ENCODE measurements at regions not wholly inside any gene's neighbourhood (a gene's known extent, or its start where the extent isn't known, plus 50 kb on each side); places are given as distances from the start of the nearest gene placed in this dataset.

DNA sequence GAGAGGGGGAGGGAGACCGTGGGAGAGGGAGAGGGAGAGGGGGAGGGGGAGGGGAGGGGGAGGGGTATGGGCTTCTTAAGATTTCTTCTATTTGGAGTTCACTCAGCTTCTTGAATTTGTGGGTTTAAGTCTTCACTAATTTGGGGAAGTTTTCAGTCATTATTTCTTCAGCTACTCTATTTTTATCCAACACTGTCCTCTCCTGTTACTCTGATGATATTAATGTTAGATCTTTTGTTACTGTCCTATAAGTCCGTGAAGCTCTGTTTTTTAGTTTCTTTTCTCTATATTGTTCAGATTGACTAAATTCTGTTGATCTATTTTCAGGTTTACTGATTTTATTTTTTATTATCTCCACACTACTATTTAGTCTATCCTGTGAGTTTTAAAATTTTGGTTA is 351.5 kb upstream of the TPM1 start:
- DNase-seq (ENCODE audit: low read depth in 3 of 3), result no peak

DNA sequence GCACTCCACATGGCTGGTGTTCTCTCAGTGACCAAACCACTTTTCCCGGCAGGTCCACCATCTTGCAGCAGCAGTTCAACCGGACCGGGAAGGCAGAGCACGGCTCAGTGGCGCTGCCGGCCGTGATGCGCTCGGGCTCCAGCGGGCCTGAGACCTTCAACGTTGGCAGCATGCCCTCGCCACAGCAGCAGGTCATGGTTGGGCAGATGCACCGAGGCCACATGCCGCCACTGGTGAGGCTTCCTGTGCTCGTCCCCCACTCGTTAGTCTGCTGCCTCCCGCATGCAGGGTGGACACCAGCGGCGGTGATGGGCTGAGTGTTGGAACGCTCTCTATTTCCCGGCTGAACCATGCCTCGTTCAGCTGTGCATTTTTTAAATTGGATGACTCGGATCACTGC is 344.9 kb upstream of the TPM1 start:
- no peak for DNase-seq (ENCODE audit: low read depth in 3 of 3)

DNA sequence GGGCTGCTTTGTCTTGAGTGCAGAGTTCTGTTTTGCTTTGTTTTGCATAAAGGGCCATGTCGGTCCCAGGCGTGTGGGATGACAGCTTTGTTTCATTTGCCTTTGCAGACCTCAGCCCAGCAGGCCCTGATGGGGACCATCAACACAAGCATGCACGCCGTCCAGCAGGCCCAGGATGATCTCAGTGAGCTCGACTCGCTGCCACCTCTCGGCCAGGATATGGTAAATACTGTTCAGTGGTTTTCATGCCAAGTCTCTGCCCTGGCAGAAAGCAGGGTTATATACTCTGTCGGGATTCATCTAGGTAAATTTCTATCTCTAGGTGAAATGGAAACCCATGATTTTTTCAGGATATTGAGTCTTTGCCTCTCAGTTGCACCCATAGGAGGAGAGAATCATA is 343.9 kb upstream of the TPM1 start:
- no peak for DNase-seq (ENCODE audit: low read depth in 3 of 3)

DNA sequence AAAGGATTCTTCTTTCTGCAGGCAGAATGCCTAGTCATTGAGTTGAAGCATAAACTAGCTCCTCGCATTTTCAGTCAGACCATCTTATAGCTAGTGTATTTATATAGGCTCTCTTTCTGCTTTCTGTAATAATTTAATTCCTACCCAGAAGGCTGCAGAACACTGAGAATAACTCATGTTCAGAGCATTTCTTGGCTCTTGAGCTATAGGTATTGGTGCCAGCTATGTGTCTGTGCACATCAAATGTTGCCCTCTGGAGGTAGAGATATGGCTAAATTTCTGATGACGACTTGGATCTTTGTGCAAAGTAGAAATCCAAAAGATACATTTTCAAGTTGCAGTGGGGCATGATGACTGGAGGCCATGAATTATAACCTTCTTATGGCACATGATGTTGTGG is 336.2 kb upstream of the TPM1 start:
- no peak for DNase-seq (ENCODE audit: low read depth in 3 of 3)

DNA sequence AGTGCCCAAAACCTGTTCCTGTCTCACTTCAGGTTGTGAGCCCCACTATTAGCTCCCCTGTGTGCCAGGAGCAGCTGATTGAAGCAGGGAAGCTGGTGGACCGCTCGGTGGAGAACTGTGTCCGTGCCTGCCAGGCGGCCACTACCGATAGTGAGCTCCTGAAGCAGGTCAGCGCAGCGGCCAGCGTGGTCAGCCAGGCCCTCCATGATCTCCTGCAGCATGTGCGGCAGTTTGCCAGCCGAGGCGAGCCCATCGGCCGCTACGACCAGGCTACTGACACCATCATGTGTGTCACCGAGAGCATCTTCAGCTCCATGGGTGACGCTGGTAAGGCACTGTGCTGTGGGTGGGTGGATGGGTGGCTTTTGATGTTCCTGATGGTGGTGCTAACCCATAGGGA is 334.1 kb upstream of the TPM1 start:
- DNase-seq (ENCODE audit: low read depth in 3 of 3), result no peak

DNA sequence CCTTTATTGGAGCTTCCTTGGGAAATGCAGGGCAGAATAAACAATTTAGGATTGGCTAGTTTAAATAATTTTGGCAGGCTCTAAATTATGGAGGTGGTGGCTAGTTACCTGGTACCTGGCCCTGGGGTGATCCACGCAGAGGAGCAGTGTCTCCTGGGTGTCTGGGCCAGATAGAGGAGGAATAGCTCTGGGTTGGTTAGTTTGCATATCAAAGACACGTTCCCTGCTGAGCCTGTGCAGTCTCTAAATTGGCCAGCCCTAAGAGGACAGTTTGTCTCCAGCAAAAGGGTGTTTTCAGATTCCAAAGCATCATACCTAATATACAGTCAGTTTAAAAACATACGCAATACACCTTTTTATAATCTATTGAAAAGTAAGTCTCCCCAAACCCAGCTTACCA is 333.3 kb upstream of the TPM1 start:
- DNase-seq (ENCODE audit: low read depth in 3 of 3), result no peak

DNA sequence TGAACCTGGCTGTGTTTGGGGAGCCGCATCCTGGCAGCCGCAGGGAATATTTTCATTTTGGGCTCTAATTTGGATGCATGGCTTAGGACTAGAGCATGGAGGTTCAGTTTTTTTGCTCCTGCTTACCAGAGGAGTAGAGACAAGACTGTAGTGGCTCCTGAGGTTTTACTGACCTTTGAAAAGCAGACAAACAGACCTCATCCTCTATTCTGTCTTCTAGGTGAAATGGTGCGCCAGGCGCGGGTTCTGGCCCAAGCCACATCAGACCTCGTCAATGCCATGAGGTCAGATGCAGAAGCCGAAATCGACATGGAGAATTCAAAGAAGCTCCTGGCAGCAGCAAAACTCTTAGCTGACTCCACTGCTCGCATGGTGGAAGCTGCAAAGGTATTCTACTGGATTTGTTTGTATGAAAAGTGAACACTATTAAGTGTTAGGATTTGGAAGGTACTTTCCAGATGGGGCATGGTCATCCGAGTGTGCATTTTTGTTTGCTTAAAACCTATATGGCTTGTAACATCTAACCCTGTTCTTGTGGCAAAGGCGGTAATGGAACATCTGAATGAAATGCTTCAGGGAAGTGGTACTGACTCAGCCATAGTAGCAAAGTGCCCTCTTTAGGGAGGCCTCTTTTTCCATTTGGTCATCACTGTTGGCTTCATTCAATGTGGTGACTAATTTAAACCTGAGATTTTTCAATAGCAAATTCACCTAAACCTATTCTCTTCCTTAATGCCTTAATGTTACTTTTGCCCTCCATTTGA is 330.7 kb upstream of the TPM1 start:
- DNase-seq (ENCODE audit: low read depth in 3 of 3), result peak in 2 of 3 donors; percentile 22 to 25

DNA sequence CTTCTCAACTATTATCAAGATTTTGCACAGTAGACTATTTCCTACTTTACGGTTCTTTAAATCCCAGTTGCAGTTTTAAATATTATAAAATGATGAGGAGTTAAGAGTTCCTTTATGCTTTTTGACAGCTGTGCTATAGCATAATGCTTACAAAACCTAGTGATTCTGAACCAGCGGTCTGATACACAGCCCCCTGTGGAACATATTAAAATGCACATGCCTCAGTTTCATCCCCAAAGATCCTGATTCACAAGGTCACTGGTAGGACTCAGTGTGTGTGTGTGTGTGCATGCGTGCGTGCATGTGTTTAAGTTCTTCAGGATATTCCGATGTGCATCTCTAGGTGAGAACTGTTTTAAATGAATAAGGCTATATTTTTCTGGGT is 330.1 kb upstream of the TPM1 start:
- no peak for DNase-seq (ENCODE audit: low read depth in 3 of 3)

DNA sequence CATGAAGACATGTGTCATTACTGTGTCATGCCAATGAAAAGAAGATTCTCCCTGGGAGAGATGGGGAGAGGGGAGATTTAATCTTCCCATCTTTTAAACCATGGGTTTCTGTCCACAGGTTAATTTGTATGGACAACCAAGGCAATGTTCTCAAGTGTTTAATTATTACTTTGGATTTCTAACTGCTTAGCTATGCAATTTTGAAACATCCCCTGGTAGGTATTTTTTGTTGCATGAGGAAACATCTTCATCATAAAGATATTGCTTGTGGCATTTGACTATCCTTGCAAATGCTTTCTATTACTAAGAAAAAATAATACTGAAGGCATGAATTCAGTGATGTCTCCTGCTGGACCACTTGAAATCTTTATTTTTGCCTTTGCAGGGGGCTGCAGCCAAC is 326.6 kb upstream of the TPM1 start:
- DNase-seq (ENCODE audit: low read depth in 3 of 3), result no peak

DNA sequence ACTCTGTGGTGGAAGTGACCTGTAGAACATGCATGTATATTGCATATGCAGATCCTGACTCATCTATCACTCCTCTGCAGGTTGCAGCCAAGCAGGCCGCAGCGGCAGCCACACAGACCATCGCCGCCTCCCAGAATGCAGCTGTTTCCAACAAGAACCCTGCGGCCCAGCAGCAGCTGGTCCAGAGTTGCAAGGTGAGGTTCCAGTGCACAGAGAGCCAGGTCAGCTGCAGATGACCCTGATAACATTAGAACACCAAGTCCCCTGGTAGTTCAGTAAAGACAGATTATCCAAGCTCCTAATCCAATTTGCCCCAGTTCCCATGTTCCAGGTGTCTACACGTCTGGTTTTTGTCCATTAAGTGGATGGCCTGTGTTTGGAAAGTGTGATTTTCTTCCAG is 325.1 kb upstream of the TPM1 start:
- DNase-seq (ENCODE audit: low read depth in 3 of 3), result no peak

DNA sequence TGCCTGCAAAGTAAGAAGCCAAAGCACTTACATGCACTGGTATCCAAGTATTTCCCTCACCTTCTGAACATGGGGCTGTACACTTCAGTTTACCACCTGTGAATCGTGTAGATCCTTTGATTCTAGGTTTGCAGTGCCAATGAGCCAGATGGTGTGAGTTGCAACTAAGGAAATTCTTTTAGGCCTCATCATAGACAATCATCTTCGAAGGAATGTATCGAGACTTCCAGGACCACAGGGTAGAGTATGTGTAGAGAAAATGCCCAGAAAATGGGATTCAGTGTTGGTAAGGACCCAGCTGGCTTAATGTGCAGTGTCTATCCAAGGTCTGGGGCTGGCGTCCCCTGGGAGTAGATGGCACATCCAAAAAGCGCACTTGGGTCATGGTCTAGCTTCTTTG is 323.2 kb upstream of the TPM1 start:
- DNase-seq (ENCODE audit: low read depth in 3 of 3), result no peak

DNA sequence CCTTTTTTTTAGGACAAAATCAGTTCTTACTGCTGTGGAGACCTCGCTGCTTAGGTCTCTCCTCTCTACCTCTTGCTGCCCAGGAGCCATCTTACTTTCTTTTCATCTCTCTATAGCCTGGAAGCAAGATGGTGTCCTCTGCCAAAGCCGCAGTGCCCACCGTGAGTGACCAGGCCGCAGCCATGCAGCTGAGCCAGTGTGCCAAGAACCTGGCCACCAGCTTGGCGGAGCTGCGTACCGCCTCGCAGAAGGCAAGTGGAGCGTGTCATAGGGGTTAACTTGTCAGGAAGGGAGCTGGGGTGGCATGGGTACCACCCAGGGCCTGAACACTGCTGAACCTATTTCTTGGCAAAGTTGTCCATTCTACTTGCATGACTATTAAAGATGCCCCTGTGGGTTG is 320.3 kb upstream of the TPM1 start:
- DNase-seq (ENCODE audit: low read depth in 3 of 3), result no peak

DNA sequence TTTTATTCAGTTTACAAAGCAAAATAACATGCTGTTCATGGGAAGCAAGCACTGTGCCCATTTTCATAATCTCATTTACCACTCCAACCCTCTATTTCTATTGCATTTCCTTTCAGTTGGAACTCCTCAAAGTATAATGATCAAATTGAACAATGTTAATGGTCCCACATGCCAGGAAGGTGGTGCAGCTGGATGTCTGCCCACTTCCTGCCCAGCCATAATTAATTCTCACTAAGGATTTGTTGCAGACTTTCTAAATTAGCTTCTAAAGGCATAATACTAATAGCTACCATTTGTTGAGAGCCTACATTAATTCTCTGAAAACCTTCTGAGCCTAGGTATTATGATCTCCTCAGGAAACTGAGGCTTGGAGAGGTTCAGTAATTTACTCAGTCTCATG is 316.1 kb upstream of the TPM1 start:
- DNase-seq (ENCODE audit: low read depth in 3 of 3), result no peak

DNA sequence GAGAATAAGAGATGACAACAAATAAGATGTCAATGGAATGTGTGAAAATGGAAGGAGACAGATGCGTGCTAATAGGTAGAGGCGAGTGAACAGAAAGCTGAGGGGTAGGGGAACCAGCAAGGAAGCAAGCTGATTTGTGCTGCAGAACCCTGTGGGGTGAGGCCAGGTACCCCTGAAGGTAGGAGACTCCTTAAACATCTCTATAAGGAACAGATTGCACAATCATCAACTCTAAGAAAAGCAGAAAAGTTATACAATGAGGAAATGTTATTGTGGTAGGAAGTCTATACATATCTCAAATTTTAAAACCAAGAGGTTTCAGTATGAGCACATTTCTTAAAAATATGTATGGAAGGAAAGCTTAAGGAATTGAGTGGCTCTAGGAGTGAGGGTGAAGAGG is 315.0 kb upstream of the TPM1 start:
- no peak for DNase-seq (ENCODE audit: low read depth in 3 of 3)

DNA sequence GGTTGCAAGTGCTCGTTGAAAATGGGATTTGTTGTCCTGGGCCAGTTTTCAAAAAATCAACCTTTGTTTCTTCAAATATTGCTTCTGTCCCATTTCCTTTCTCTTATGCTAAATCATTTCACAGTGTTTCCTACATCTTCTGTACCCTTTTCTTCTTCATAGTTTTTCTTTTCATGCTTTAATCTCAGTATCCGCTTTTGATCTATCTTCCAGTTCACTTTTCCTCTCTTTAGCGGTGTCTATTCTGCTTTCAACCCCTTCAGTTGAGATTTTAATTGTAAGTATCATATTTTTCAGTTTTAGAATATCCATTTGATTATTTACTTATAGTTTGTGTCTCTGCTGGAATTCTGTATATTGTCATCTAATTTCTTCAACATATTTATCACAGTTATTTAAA is 311.7 kb upstream of the TPM1 start:
- DNase-seq (ENCODE audit: low read depth in 3 of 3), result no peak

DNA sequence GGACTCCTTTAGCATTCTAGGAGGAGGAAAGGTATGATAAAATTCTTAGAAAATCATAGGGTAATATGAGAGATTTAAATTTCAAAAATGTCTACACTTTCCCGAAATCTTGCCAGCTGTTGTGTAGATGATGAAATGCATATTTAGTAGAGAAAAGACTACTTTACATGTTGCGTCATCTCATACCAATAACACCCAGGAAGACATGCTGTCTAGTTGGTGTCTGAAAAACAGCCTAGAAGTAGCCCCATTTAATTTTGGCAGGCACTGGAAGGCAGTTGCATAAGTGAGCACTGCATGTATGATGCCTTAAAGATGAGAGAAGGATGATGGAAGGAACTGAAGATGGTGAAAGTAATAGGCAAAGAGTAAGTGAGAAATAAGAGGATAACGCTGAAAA is 310.5 kb upstream of the TPM1 start:
- DNase-seq (ENCODE audit: low read depth in 3 of 3), result no peak

DNA sequence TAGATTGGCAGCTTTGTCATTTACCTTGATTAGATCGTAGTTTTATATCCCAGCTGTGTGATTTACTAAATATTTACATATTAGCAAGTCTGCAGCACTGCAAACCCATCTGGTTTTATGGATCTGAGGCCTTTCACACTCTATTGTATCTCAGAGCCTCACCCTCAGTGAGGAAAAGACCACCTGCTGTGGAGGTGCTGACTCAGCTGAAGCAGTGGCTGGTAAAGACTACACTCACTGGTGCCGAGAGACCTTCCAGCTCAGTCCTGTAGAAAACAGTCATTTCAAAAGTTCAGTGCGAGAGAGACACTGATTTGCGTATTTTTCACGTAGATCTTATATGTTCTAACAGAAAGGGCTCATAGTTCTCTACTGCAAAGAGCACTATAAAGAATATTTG is 307.8 kb upstream of the TPM1 start:
- no peak for DNase-seq (ENCODE audit: low read depth in 3 of 3)

DNA sequence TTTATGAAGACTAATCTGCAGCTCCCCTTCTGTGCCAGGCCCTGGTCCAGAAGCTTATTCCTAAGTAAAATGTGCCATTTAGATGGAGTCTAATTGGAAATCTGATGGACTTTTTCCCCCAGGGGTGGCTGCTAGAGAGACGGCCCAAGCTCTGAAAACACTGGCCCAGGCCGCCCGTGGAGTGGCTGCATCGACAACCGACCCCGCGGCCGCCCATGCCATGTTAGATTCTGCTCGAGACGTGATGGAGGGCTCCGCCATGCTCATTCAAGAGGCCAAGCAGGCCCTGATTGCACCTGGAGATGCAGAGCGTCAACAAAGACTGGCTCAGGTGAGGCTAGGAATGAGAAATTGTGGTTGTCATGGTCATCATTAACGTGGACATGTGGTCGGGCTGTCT is 305.8 kb upstream of the TPM1 start:
- no peak for DNase-seq (ENCODE audit: low read depth in 3 of 3)

DNA sequence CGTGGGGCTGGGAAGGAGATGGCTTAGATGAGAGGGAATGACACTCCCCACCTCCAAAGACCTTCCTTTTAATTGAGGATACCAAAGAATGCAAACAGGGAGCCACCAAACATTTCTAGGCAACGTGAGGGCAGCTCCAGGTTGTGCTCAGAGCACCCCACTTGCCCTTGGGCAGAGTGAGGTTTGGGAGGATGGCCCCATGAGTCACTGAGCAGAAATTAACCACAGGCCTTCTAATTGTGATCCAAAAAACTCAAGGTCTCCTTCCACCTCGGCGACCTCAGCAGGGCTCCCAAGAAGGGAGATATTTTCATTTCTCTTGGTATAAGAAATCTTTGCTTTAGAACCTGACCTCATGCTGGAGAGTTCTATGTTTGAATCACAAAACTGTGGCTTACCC is 305.0 kb upstream of the TPM1 start:
- no peak for DNase-seq (ENCODE audit: low read depth in 3 of 3)

DNA sequence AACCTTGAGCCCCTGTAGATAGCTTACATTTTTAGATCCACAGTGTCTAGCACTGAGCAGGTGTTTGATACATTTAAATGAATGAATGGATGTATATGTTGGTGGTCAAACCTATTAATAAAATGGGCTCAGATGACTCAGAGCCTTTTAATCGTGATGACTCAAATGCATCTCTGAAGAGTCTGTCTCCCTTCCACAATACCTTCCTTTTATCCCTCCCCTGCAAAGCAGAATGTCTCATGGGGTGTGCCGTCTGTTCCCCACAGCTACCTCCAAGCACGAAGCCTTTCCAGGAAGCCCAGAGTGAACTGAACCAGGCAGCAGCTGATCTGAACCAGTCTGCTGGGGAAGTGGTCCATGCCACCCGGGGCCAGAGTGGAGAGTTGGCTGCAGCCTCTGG is 303.5 kb upstream of the TPM1 start:
- DNase-seq (ENCODE audit: low read depth in 3 of 3), result no peak

DNA sequence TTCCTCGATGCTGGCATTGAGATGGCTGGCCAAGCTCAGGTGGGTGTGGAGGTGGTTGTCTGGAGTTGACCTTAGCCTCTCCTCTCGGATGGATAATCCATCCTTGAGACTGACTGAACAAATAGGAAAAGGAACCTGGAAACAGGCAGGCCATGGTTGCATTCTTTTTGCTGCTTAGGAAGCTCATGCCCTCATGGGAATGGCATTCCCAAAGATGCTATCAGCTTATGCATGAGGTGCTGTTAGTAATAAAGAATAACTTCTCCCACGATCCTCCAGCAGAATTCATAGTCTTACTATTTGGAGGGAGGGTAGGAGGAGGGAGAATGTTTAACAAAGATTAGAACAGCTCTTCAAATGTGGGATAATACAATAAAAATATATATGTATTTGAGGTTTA is 303.0 kb upstream of the TPM1 start:
- no peak for DNase-seq (ENCODE audit: low read depth in 3 of 3)

DNA sequence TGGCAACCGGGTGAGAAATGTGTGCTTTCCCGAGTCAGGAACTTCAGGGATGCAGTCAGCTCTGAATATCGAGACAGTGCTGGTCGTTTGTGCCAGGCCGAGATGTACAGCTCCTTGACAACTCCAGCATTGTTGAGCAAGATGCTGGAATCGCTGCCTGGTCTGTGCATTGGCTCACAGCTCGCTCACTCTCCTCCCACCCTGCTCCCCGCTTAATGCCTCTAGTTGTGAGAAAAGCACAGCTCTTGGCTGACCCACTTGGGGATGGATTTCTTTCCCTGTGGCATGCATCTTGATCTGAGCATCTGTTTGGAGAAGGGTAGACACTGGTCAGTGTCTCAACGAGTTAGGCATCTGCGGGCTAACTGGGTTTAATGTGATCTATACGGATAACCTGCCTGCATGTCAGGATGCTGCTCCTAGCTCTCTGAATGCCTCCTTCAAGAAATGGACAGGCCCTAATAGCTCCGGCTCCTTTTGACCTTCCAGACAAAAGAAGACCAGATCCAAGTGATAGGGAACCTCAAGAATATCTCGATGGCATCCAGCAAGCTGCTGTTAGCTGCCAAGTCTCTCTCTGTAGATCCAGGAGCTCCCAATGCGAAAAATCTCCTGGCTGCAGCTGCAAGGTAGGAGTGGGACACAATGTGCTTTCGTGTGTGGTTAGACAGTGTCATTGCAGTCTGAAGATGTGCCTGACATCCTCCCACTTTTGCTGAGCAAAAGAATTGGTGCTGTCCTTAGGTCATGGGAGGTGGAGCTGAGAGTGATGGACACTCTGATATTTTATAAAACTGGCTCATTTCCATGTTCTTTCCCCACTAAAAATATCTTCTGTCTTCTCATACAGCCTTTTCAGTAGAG is 302.2 kb upstream of the TPM1 start:
- no peak for DNase-seq (ENCODE audit: low read depth in 3 of 3)

DNA sequence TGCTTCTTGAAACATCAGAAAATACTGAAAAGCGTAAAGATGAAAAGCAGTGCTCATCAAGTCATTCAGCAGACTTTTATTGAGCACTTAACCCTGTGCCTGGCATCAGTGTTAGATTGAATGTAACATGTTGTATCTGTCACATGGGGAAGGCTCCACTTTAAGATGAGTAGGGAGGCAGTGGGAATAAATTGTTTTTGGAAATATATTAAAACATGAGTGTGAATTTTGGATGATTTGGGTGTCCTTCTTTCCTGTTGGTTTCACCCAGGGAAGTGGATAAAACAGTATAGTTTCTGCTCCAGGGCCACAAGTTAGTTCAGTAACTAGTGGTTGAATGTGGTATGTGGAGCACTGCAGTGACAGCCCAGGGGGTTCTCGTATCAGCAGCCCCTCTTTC is 301.4 kb upstream of the TPM1 start:
- DNase-seq (ENCODE audit: low read depth in 3 of 3), result no peak

Data from stimulated activated CD4-positive, alpha-beta T cell treated with anti-CD3 and anti-CD28 coated beads, TNF-alpha, amount 100 ng/mL, for 48 hours (primary cell).